ENCODE measurements at regions not wholly inside any gene's neighbourhood (a gene's known extent, or its start where the extent isn't known, plus 50 kb on each side); places are given as distances from the start of the nearest gene placed in this dataset.

DNA sequence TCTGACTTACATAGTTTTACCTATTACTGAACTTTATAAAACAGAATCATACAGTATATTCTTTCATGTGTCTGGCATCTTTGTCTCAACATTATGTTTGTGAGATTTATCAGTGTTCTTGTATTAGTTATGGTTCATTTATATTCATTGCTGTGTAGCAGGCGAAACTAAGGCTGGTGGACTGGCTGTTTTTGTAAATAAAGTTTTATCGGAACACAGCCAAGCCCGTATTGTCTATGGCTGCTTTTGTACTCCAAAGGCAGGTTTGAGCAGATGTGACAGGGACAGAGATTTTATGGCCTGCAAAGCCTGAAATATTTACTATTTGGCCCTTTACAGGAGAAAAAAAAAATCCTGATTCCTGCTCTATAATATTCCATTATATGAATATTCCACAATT is 405.8 kb upstream of the RGS6 start:
- TF ChIP-seq, protein P1, sequence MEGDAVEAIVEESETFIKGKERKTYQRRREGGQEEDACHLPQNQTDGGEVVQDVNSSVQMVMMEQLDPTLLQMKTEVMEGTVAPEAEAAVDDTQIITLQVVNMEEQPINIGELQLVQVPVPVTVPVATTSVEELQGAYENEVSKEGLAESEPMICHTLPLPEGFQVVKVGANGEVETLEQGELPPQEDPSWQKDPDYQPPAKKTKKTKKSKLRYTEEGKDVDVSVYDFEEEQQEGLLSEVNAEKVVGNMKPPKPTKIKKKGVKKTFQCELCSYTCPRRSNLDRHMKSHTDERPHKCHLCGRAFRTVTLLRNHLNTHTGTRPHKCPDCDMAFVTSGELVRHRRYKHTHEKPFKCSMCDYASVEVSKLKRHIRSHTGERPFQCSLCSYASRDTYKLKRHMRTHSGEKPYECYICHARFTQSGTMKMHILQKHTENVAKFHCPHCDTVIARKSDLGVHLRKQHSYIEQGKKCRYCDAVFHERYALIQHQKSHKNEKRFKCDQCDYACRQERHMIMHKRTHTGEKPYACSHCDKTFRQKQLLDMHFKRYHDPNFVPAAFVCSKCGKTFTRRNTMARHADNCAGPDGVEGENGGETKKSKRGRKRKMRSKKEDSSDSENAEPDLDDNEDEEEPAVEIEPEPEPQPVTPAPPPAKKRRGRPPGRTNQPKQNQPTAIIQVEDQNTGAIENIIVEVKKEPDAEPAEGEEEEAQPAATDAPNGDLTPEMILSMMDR (conservative IDR thresholded peaks at IDR 0.05; ENCODE audit: low read length), result no peak
- TF ChIP-seq EZH2phosphoT487 (IDR thresholded peaks at IDR 0.05; ENCODE audit: borderline replicate concordance, low read depth, low read length), result no peak
